Body of pancreas (tissue), 4 donors: ENCODE measurements at regions not wholly inside any gene's neighbourhood (a gene's known extent, or its start where the extent isn't known, plus 50 kb on each side); places are given as distances from the start of the nearest gene placed in this dataset.

Experiments
- ATAC-seq: fragments of 150-250 bp; one replicate; pipeline ENCODE4 v1.9.1; 2016
- DNase-seq, 4 donors: peaks; one replicate each; pipeline ENCODE4 v3.0.0-alpha.2; 2019
- H3K27ac ChIP-seq, 4 donors: fragments of 200-600 bp; sonication (generic); 1 replicate in 3 of 4; 2 replicates in 1 of 4; pipeline versions ENCODE4 v1.5.1 to v1.6.1; 2016 to 2019; ENCODE audit warnings: mild to moderate bottlenecking in 1 of 4, mixed read lengths in 1 of 4, moderate library complexity in 1 of 4
- H3K27me3 ChIP-seq, 2 donors: fragments of 200-600 bp; sonication (generic); one replicate each; pipeline ENCODE4 v1.6.0; 2016; ENCODE audit warnings: mild to moderate bottlenecking in 1 of 2
- H3K36me3 ChIP-seq, 2 donors: fragments of 200-600 bp; sonication (generic); replicated peaks in 1 of 2; 2 replicates each; pipeline ENCODE4 v1.5.1; 2016; ENCODE audit warnings: low read depth in 2 of 2; ENCODE audit not compliant: insufficient read depth in 1 of 2
- H3K4me1 ChIP-seq: fragments of 200-600 bp; sonication (generic); one replicate; pipeline ENCODE4 v1.6.0; 2016
- H3K4me3 ChIP-seq, 2 donors: fragments of 200-600 bp; sonication (generic); 1 replicate in 1 of 2; 2 replicates in 1 of 2; pipeline ENCODE4 v1.5.1; 2016 to 2019
- H3K9me3 ChIP-seq, 3 donors: fragments of 200-600 bp; sonication (generic); 1 replicate in 2 of 3; 2 replicates in 1 of 3; pipeline ENCODE4 v1.5.1; 2016
- POLR2A ChIP-seq, 3 donors: fragments of 450-650 bp; IDR thresholded peaks; one replicate each; pipeline ENCODE4 v1.6.1; 2016; ENCODE audit warnings: antibody characterized with exemption in 3 of 3, mild to moderate bottlenecking in 2 of 3
- WGBS, 2 donors: methylation state at CpG; one replicate each; pipeline ENCODE4 v1.1.5; 2017; 5-methylcytosine and 5-hydroxymethylcytosine counted together
- intact Hi-C: fragments of 100-400 bp; cut with DNase I; formaldehyde crosslinking; loops from one replicate; pipeline ENCODE4 v1.15.1; 2023
- TF ChIP-seq, protein P1 (sequence below), 7 experiments: fragments of 450-650 bp in 4 of 7; fragments of 200-600 bp in 3 of 7; sonication (generic) in 3 of 7; IDR thresholded peaks; one replicate each; pipeline ENCODE4 v1.5.1; 2016 to 2019; ENCODE audit warnings: antibody characterized with exemption in 7 of 7

DNA sequence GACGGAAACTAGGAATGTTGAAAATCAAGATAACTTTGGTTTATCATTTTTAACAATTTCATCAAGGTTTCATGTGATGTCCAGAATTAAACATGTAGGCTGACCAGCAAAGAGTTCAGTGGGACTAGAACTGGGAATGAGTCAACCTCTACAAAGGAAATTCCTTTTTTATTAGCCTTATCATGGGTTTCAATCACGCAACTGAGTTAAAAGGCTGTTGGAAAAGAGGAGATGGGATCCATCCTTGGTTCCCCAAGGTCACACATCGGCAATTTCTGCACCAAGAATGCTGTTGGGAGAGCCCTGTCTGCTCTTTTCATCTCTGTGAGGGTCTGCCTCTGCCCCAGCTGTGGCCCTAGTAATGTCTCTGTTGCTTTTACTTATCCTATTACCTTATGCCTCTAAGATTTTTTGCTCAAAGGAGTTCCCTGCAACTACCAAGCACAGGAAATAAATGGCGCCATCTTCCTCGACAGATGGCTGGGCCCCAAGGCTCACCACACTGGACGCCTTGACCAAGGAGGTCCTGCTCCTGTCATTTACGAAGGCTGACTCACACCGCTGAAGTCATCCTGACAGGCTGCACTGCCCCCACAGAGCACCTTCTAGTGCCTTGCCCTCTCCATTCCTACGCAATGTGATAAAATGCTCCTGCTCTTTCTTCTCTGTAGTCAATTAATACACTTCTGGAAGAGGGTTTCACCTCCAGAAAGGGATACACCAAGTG lies 367.4 kb downstream of the GXYLT1 start:
- ATAC-seq (no peak), DNase-seq (no peak)
- intact Hi-C loops: no loop called here
- no peaks in the 10 kb centered on the region for H3K4me1 ChIP-seq
- TF ChIP-seq, protein P1, sequence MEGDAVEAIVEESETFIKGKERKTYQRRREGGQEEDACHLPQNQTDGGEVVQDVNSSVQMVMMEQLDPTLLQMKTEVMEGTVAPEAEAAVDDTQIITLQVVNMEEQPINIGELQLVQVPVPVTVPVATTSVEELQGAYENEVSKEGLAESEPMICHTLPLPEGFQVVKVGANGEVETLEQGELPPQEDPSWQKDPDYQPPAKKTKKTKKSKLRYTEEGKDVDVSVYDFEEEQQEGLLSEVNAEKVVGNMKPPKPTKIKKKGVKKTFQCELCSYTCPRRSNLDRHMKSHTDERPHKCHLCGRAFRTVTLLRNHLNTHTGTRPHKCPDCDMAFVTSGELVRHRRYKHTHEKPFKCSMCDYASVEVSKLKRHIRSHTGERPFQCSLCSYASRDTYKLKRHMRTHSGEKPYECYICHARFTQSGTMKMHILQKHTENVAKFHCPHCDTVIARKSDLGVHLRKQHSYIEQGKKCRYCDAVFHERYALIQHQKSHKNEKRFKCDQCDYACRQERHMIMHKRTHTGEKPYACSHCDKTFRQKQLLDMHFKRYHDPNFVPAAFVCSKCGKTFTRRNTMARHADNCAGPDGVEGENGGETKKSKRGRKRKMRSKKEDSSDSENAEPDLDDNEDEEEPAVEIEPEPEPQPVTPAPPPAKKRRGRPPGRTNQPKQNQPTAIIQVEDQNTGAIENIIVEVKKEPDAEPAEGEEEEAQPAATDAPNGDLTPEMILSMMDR (IDR thresholded peaks at IDR 0.05): no peak
- TF ChIP-seq POLR2A (IDR thresholded peaks at IDR 0.05): no peak
- H3K36me3 ChIP-seq: no peaks in the 10 kb centered on the region
- no peak overlapping the region for H3K4me3 ChIP-seq
- no peaks in the 10 kb centered on the region for H3K9me3 ChIP-seq
- H3K27ac ChIP-seq: no peak overlapping the region
- H3K27me3 ChIP-seq: no peaks in the 10 kb centered on the region
- WGBS, 2 donors: 65 to 66% methylated on average over 9 of the region's 9 CpGs

DNA sequence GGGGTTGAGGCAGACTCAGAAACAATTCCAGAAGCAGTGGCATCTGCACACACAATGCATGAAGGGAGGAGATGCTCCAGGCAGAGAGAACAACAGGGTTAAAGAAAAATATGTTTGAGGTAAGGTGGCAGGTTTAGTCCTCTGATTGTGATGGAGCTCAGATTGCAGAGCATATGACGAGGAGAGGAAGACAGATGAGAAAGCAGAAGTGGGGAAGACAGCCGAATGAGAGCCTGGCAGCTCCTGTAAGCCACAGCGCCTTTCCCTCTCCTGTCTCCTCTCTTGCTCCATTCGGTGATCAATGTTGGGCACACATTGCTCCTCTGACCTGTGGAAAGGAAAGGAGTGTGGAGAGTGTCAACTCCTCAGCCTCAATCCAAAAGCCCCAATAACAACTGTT lies 372.2 kb downstream of the GXYLT1 start:
- H3K4me1 ChIP-seq: no peaks in the 10 kb centered on the region
- 58 to 63% methylated on average over 4 of the region's 4 CpGs for WGBS, 2 donors
- no peak for ATAC-seq
- DNase-seq: no peak
- no peak overlapping the region for H3K27ac ChIP-seq
- H3K27me3 ChIP-seq: no peaks in the 10 kb centered on the region
- intact Hi-C loops: no loop called here
- H3K36me3 ChIP-seq: no peaks in the 10 kb centered on the region
- TF ChIP-seq, protein P1 (IDR thresholded peaks at IDR 0.05): no peak
- no peak for TF ChIP-seq POLR2A (IDR thresholded peaks at IDR 0.05)
- H3K4me3 ChIP-seq: no peak overlapping the region
- H3K9me3 ChIP-seq: no peaks in the 10 kb centered on the region

DNA sequence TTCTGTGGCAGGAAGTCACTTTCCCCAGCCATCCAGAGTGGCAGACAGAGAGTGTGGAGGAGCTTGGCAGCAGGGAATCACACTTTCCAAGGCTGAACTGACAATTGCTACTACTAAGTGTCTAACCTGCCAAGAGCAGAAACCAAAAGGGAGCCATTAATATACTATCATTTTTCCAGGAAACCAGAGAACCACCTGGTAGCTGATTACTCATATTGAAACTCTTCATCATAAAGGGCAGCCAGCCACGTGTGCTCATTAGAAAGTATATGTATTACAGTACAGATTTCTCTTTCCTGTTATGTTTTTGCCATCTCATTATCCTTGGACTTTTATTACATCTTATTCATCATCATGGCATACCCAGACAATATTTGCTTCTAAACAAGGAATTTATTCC lies 374.9 kb downstream of the GXYLT1 start:
- intact Hi-C loops: no loop called here
- DNase-seq (no peak), ATAC-seq (no peak)
- Histone ChIP-seq H3K4me3 (no peak overlapping the region), H3K9me3 (no peaks in the 10 kb centered on the region), H3K27me3 (no peaks in the 10 kb centered on the region), H3K4me1 (no peaks in the 10 kb centered on the region), H3K36me3 (no peaks in the 10 kb centered on the region), H3K27ac (no peak overlapping the region)
- 32 to 33% methylated on average over 1 of the region's 1 CpG for WGBS, 2 donors
- TF ChIP-seq, protein P1 (IDR thresholded peaks at IDR 0.05): no peak
- TF ChIP-seq POLR2A (IDR thresholded peaks at IDR 0.05): no peak

DNA sequence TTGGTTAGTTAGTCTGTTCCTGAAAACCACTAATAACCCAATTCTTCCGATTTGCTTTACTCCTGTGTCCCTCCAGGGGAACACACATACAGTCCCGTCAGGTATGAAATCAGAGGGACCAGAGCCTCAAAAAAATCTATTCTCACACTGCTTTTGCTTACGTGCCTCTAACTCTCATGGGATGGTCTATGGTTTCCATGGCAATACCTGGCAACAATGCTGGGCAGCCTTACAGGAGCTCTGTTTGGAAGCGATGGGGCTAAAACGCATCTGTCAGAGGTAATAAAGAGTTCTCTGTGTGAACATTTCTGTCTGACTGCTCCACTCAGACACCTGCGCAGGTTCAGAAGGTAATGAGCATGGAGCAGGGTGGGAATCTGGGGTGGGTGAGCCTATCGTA lies 376.2 kb downstream of the GXYLT1 start:
- Histone ChIP-seq H3K4me3 (no peak overlapping the region), H3K27ac (no peak overlapping the region), H3K27me3 (no peaks in the 10 kb centered on the region), H3K36me3 (no peaks in the 10 kb centered on the region), H3K9me3 (no peaks in the 10 kb centered on the region), H3K4me1 (no peaks in the 10 kb centered on the region)
- TF ChIP-seq, protein P1 (IDR thresholded peaks at IDR 0.05): no peak
- TF ChIP-seq POLR2A (IDR thresholded peaks at IDR 0.05): no peak
- no peak for ATAC-seq
- 47 to 65% methylated on average over 7 of the region's 7 CpGs for WGBS, 2 donors
- DNase-seq: no peak
- intact Hi-C loops: no loop called here

DNA sequence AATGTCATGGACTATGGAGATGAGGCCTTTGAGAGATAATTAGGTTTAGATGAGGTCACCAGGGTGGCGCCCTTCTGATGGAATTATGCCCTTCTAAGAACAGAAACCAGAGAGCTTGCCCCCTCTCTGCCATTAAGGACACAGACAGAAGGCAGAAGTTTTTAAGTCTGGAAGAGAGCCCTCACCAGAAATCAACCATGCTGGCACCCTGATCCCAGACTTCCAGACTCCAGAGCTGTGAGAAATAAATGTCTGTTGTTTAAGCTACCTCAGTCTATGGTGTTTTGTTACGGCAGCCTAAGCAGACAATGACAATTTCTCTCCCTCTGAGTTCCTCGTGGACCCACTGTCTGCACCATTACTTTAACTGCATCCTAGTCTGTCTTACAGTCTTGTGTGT lies 382.0 kb downstream of the GXYLT1 start:
- TF ChIP-seq, protein P1 (IDR thresholded peaks at IDR 0.05): no peak
- no peak for TF ChIP-seq POLR2A (IDR thresholded peaks at IDR 0.05)
- Histone ChIP-seq H3K27ac (no peak overlapping the region), H3K9me3 (no peaks in the 10 kb centered on the region), H3K4me1 (no peaks in the 10 kb centered on the region), H3K36me3 (no peaks in the 10 kb centered on the region), H3K4me3 (no peak overlapping the region), H3K27me3 (no peaks in the 10 kb centered on the region)
- 43 to 56% methylated on average over 3 of the region's 3 CpGs for WGBS, 2 donors
- DNase-seq (no peak), ATAC-seq (no peak)
- intact Hi-C loops: no loop called here
